NCI-H345 treated with DMSO at 0.1 percent for 48 hours (cell line): ENCODE measurements at regions not wholly inside any gene's neighbourhood (a gene's known extent, or its start where the extent isn't known, plus 50 kb on each side); places are given as distances from the start of the nearest gene placed in this dataset.

Source experiments
- DNase-seq: peaks from one replicate; lab custom pipeline; 2025; ENCODE audit not compliant: unreplicated experiment; lab: John Stamatoyannopoulos, UW

GRCh38 chr12:124445826-124446225 is 121.6 kb downstream of the NCOR2 start:
- DNase-seq: no peak

- no peak for DNase-seq
Observed at GRCh38 chr12:124445121-124445718, 122.2 kb downstream of the NCOR2 start.

DNA sequence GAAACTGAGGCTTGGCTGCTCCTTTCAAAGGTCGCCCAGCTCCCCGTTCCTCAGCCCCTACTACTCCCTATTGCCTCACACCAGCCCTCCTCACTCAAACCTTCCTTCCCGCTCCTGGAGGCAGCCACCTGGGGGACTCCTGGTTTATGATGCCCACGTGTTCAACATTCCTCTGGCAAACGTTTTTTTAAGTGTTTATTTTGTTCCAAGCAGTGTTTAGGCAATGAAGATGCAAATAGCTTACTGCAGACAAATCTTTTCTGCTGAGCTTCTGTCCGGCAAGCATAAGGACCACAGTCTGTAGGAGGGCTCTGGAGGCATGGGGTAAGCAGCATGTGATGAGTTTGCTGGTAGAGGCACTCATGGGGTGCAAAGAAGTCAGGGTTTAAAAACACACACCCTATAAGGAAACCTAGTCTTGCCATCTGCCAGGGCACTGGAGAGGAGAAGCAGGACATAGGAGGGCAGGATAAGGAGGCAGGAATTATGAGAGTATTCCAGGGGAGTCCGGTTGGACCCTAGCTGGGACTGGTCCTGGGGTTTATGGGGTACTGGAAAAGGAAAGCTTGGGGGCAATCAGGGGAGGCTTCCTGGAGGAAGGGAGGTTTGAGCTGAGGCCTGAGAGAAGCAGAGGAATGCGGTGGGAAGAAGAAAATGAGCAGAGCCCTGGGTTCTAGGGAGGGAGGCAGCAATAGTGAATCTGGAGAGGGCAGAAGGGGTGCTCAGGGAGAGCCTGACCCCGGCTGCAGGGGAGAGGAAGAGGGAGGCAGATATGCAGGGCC is 123.3 kb downstream of the NCOR2 start:
- no peak for DNase-seq

GRCh38 chr12:124442772-124443445 is 124.5 kb downstream of the NCOR2 start:
- DNase-seq: no peak

- no peak for DNase-seq
Observed at GRCh38 chr12:124442281-124442680, 125.1 kb downstream of the NCOR2 start.

GRCh38 chr12:124441443-124442194 is 125.8 kb downstream of the NCOR2 start:
- DNase-seq: no peak

DNA sequence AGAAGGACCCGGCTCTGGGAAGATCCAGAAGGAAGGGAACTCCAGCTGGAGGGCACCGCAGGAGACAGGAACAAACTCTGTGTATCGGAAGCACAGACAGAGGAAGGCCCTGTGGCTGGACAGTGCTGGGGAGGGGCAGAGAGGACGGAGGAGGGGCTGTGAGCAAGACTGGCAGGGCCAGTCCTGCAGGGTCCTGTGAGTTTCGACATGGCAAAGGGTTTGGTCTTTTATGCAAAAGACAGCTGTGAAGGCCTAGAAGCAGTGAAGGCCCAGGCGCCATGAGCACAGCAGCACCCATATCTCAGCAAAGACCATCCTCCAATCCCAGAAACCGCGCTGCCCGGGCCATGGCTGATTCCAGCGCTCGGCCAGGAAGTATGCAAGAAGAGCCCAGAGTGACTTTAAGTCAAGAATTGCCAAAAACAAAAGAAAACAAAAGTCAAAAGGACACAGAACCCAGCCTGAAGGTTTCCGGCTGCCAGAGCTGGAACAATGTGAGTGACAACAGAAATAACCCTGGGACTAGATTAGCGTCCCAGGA is 126.5 kb downstream of the NCOR2 start:
- no peak for DNase-seq

DNA sequence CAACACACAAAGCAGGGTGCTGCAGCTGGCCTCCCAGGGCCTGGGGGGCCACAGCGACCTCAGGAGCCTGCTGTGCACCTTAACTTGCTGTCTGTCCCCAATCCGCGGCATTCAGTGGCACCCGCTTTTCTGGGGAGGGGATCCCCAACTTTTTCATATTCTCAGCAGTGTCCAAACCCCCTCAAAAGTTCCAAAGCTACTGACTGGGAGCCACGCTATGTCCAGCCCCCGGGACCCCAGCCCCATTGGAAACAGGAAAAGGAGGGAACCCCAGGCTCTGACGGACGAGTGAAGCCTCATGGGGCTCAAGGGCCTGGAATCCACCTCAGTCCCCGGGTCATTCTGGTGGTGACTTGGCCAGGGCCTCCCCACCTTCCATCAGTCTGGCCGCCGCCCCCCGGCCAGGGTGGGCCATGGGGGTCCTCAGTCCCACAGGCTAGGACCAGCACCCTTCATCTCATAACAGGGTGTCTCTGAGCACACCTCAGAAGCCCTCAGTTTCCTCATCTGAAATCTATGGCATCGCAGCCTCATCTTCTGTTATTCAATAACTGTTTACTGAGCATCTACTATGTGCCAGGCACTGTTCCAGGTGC is 127.3 kb downstream of the NCOR2 start:
- no peak for DNase-seq

- DNase-seq: no peak
Observed at GRCh38 chr12:124438437-124439056, 128.9 kb downstream of the NCOR2 start.

DNA sequence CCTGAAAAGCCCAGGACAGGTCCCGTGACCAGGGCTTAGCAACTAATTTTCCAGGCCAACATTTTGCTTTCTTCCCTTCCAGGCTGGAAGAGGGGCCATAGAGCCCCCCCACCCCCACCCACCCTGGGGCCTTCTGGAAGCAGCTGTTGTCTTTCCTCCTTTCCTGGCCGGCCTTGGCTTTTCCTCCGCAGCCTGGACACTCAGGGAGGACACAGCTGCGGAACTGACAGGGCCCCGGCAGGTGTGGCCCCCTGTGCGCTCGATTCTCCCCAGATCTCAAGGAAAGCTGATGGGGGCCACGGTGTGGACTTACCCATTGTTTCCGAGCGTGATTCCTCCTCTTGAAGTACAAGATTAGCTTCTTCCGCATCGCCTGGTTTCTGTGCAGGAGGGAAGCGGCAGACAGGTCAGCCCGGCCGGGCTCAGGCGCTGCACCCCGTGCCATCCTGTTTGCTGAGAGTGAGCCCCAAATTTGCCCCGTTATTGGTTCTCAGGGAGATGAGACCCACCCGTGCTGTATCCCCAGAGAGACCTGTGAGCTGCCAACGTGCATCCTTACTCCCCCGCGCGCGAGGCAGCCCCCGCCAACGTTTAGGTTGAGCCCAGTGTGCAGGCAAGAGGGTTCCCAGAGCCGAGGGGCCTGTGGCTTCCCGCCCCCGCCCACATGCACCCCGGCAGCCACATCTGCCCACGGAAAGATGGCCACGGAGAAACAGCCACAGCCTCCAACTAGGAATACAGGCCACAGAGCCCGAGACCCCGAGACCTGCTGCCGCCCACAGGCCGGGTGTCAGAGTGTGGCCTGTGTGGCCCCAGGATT is 129.6 kb downstream of the NCOR2 start:
- DNase-seq: no peak

- DNase-seq: no peak
Observed at GRCh38 chr12:124437121-124437520, 130.3 kb downstream of the NCOR2 start.

GRCh38 chr12:124436366-124436765 is 131.0 kb downstream of the NCOR2 start:
- DNase-seq: no peak

GRCh38 chr12:124435806-124436345 is 131.5 kb downstream of the NCOR2 start:
- no peak for DNase-seq

DNA sequence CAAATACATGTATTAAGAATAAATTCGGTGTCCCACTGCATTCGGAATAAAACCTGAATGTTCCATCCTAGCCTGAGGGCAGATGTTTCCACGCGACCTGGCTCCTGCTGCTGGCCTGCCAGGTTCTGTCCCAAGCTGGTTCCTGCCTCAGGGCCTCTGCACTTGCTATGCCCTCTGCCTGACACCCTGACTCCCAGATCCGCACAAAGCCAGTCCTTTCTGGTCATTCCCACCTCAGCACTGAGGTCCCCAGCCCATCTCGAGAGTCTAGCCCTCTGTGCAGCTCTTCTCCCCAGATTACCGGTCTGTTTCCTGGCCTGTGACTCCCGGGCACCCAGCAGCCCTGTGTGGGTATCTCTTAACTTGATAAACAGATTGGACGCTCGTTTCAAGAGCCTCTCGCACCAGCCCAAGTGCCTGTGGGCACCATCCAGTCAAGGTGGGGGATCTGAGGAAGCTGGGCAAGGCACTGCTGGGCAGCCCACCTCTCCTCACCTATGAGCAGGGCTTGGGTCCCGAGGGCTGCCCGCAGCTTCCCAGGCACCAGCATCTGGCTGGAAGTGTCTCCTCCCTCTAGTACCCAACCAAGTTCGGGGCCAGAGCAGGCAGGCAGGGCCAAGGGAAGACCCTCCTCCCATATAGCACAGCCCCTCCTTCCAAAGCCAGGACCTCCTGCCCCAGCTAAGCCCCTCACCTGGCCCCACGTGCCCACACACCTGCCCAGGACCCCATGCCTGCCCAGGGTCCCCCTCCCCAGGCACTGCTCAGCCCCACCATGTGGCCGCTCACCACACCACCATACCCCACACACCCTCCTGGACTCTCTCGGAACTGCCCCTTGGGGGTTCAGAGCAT is 132.2 kb downstream of the NCOR2 start:
- DNase-seq: no peak

DNA sequence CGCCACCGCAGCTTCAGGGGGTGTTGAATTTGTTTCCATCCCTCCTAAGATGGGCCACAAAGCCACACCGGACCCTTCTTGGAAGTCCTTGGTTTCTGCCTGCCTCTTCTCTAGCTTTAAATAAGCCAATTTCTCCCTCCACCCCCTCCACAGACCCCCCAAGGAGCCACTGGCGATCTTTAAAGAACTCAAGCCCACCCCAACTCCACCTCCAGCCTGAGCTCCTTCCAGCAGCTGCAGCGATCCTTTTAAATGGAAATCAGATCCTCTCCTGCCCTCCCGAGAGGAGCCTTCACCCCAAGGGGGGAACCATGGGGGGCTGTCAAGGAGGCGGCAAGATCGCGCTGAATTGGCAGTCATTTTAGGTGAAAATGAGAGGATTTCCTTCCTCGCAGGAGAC is 133.1 kb downstream of the NCOR2 start:
- DNase-seq: no peak

DNA sequence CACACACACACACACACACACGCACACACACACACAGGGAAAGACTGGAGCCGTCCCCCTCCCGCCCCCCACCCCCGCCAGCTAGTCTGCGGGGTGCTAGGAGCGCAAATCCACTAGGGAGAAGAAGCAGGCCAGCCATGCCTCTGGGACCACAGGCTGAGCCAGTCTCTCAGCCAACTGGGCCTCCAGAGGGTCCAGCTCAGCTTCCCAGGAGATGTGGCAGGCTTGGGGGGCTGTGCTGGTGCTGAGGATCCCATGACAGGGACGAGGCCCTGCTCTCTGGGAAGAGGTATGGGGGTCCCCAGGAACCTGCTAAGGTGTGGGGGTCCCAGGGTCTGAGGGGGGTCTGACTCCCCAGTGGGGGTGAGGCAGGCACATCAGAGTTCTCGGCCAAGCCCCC is 133.5 kb downstream of the NCOR2 start:
- DNase-seq: no peak

DNA sequence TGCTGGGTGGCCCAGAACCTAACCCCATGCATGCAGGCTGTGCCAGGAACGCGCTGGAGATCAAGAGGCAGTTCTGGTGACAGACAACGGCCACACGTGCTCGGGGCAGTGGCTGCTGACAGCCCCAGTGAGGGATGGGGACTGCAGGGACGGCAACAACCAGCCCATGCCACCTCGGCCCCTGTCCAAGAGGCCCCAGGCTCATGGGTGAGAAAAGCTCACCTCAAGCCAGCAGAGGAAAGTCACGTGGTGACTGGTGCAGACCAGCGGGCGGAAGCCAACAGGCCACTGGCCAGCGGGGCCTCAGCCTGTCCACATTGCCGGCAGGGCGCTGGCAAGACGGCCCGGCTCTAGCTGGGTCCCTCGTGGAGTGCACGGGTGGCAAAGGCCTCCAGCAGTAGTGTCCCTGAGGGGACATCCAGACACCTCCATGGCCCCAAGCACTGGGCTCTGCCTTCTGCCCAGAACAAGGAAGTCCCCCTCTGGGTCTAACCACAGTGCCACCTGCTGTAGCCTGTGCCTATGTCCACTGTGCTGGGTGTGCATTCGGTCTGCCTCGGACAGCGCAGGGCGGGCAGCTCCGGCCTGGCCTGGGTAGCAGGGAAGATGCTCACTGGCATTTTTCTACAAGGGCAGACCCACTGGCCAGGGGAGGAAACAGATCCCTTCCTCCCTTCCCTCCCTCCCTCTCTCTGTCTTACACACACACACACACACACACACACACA is 134.1 kb downstream of the NCOR2 start:
- no peak for DNase-seq

GRCh38 chr12:124432376-124432775 is 135.0 kb downstream of the NCOR2 start:
- DNase-seq: no peak
